ENCODE measurements at regions not wholly inside any gene's neighbourhood (a gene's known extent, or its start where the extent isn't known, plus 50 kb on each side); places are given as distances from the start of the nearest gene placed in this dataset.

GRCh38 chr11:97722721-97723120 is 1298.0 kb upstream of the CNTN5 start:
- no peak overlapping the region for H3K9ac ChIP-seq (ENCODE audit: control insufficient read depth, insufficient read depth, low read length)
- no peak overlapping the region for H3K4me3 ChIP-seq
- no peaks in the 10 kb centered on the region for H3K9me3 ChIP-seq (replicated peaks; ENCODE audit: control insufficient read depth, insufficient read depth, low read length)
- TF ChIP-seq ELK1 (IDR thresholded peaks at IDR 0.05; ENCODE audit: low read depth, low read length) (no peak), SMC3 (IDR thresholded peaks at IDR 0.05; ENCODE audit: borderline replicate concordance, low read length) (no peak), HDGF (IDR thresholded peaks at IDR 0.05) (no peak), CHD2 (IDR thresholded peaks at IDR 0.05; ENCODE audit: borderline replicate concordance, low read depth, low read length) (no peak), SMAD5 (IDR thresholded peaks at IDR 0.05; ENCODE audit: low read depth) (no peak), NFXL1 (IDR thresholded peaks at IDR 0.05; ENCODE audit: borderline replicate concordance) (no peak)
- DNase-seq (ENCODE audit: low read depth, low spot score) (no peak), ATAC-seq (no peak), FAIRE-seq (no peak)
- POLR2A ChIA-PET: no interaction called here
- no peaks in the 10 kb centered on the region for H4K20me1 ChIP-seq (ENCODE audit: control insufficient read depth, insufficient read depth)
- in situ Hi-C loops (cut with MboI) (no loop called here), intact Hi-C loops (cut with micrococcal nuclease; ENCODE audit: unreplicated experiment) (no loop called here)
- no peak overlapping the region for H3K27ac ChIP-seq (ENCODE audit: control insufficient read depth, insufficient read depth)
- H3K4me2 ChIP-seq (ENCODE audit: control insufficient read depth, insufficient read depth): no peak overlapping the region
- BruUV-seq (replicated peaks): no TSS peak
- SMC1A ChIA-PET (ENCODE audit: uncharacterized antibody, unreplicated experiment): no interaction called here
- 62% methylated on average over 1 of the region's 1 CpG for WGBS (ENCODE audit: insufficient coverage, insufficient replicate concordance, low lambda C conversion rate, missing lambda C conversion rate)
- CTCF ChIA-PET: no interaction called here
- H3K4me1 ChIP-seq (ENCODE audit: control insufficient read depth, insufficient read depth, low read length): no peaks in the 10 kb centered on the region
- H3K27me3 ChIP-seq (replicated peaks in 1 of 2; ENCODE audit: control insufficient read depth in 2 of 2, insufficient read depth in 2 of 2, low read length in 1 of 2): no peaks in the 10 kb centered on the region
- H3K79me2 ChIP-seq (ENCODE audit: control insufficient read depth, insufficient read depth, low read length): no peaks in the 10 kb centered on the region
- H3K36me3 ChIP-seq (ENCODE audit: control insufficient read depth in 2 of 2, insufficient read depth in 2 of 2, low read length in 1 of 2): no peaks in the 10 kb centered on the region
- H2AFZ ChIP-seq (ENCODE audit: control insufficient read depth, low read depth, low read length): no peak overlapping the region
- RAD21 ChIA-PET (ENCODE audit: unreplicated experiment): no interaction called here

- no peak for ATAC-seq
- no peak overlapping the region for H2AFZ ChIP-seq (ENCODE audit: control insufficient read depth, low read depth, low read length)
- no peak overlapping the region for H3K4me3 ChIP-seq
- DNase-seq (ENCODE audit: low read depth, low spot score): no peak
- no peaks in the 10 kb centered on the region for H4K20me1 ChIP-seq (ENCODE audit: control insufficient read depth, insufficient read depth)
- ChIA-PET CTCF (interaction anchor here (1.5 kb wide), 1 partner anchor 10 kb away, joined by 3 read pairs; no protein-coding TSS in a partner anchor), SMC1A (ENCODE audit: uncharacterized antibody, unreplicated experiment) (interaction anchor here (1.6 kb wide), 1 partner anchor 12 kb away, joined by 6 read pairs; no protein-coding TSS in a partner anchor), POLR2A (no interaction called here), RAD21 (ENCODE audit: unreplicated experiment) (no interaction called here)
- no peak overlapping the region for H3K4me2 ChIP-seq (ENCODE audit: control insufficient read depth, insufficient read depth)
- intact Hi-C loops (cut with micrococcal nuclease; ENCODE audit: unreplicated experiment) (no loop called here), in situ Hi-C loops (cut with MboI) (no loop called here)
- no peaks in the 10 kb centered on the region for H3K9me3 ChIP-seq (replicated peaks; ENCODE audit: control insufficient read depth, insufficient read depth, low read length)
- BruUV-seq (replicated peaks): no TSS peak
- no peak overlapping the region for H3K27ac ChIP-seq (ENCODE audit: control insufficient read depth, insufficient read depth)
- TF ChIP-seq HDAC6 (IDR thresholded peaks at IDR 0.05; ENCODE audit: unreplicated experiment): no peak
- TF ChIP-seq MEF2A (IDR thresholded peaks at IDR 0.05; ENCODE audit: insufficient read depth, low read depth, low read length): no peak
- TF ChIP-seq ZNF217 (IDR thresholded peaks at IDR 0.05): no peak
- TF ChIP-seq USF1 (IDR thresholded peaks at IDR 0.05; ENCODE audit: borderline replicate concordance, extremely low read length, insufficient read depth, low read depth, low read length): no peak
- no peak for TF ChIP-seq NRF1 (conservative IDR thresholded peaks at IDR 0.05; ENCODE audit: low read depth, low read length)
- no peak for TF ChIP-seq YY1 (IDR thresholded peaks at IDR 0.05; ENCODE audit: low read depth, low read length)
- no peak for TF ChIP-seq IRF3 (IDR thresholded peaks at IDR 0.05)
- TF ChIP-seq CREM (IDR thresholded peaks at IDR 0.05; ENCODE audit: low read depth): no peak
- TF ChIP-seq NFYB (IDR thresholded peaks at IDR 0.05; ENCODE audit: insufficient read depth, low read depth, low read length): no peak
- TF ChIP-seq CEBPB (IDR thresholded peaks at IDR 0.05; ENCODE audit: borderline replicate concordance in 1 of 2, low read depth in 2 of 2, low read length in 2 of 2): no peak
- H3K36me3 ChIP-seq (ENCODE audit: control insufficient read depth in 2 of 2, insufficient read depth in 2 of 2, low read length in 1 of 2): no peaks in the 10 kb centered on the region
- H3K4me1 ChIP-seq (ENCODE audit: control insufficient read depth, insufficient read depth, low read length): no peaks in the 10 kb centered on the region
- no peak for FAIRE-seq
- no peaks in the 10 kb centered on the region for H3K27me3 ChIP-seq (replicated peaks in 1 of 2; ENCODE audit: control insufficient read depth in 2 of 2, insufficient read depth in 2 of 2, low read length in 1 of 2)
- no peaks in the 10 kb centered on the region for H3K79me2 ChIP-seq (ENCODE audit: control insufficient read depth, insufficient read depth, low read length)
- WGBS (ENCODE audit: insufficient coverage, insufficient replicate concordance, low lambda C conversion rate, missing lambda C conversion rate): 15% methylated on average over 4 of the region's 4 CpGs
- no peak overlapping the region for H3K9ac ChIP-seq (ENCODE audit: control insufficient read depth, insufficient read depth, low read length)
Measured at GRCh38 chr11:97729546-97730272, 1291.0 kb upstream of the CNTN5 start.

All from GM12878 (cell line).